SK-N-SH (cell line): ENCODE measurements at regions not wholly inside any gene's neighbourhood (a gene's known extent, or its start where the extent isn't known, plus 50 kb on each side); places are given as distances from the start of the nearest gene placed in this dataset.

ENCODE experiments used
- CTCF ChIA-PET: fragments of 300-600, 350-600 bp; formaldehyde crosslinking; extraction: SDS; loops from one replicate; lab custom pipeline; 2021; lab: Yijun Ruan, JAX
- POLR2A ChIA-PET: fragments of 350-600 bp; sonication (Branson Sonifier 250); formaldehyde crosslinking; extraction: SDS; loops from one replicate; lab custom pipeline; 2020; ENCODE audit warnings: antibody characterized with exemption, inconsistent platforms; lab: Yijun Ruan, JAX
- DNase-seq: peaks from one replicate; pipeline ENCODE4 v3.0.0; 2012
- H2AFZ ChIP-seq: fragments of 200-600 bp; sonication (generic); 2 replicates; pipeline ENCODE4 v1.8.1; 2016; ENCODE audit warnings: antibody characterized with exemption, mild to moderate bottlenecking, low read depth
- H3F3A ChIP-seq: fragments of 200-600 bp; sonication (generic); replicated peaks from 2 replicates; pipeline ENCODE3; 2016; ENCODE audit warnings: antibody characterized with exemption, mild to moderate bottlenecking; ENCODE audit not compliant: insufficient read depth
- H3K27ac ChIP-seq, 2 experiments: fragments of 200-500 bp in 1 of 2; fragments of 200-600 bp in 1 of 2; sonication (Bioruptor generic) in 1 of 2; sonication (generic), shearing (Covaris generic) in 1 of 2; 2 replicates each; pipeline versions ENCODE4 v1.5.1 to v1.6.1; 2014 to 2016; ENCODE audit warnings: low read depth in 2 of 2, inconsistent platforms in 1 of 2, low read length in 1 of 2, mild to moderate bottlenecking in 1 of 2, mixed read lengths in 1 of 2
- H3K27me3 ChIP-seq: fragments of 200-600 bp; sonication (generic), shearing (Covaris generic); 2 replicates; pipeline ENCODE4 v1.6.1; 2016; ENCODE audit warnings: mixed run types; ENCODE audit not compliant: insufficient read depth
- H3K36me3 ChIP-seq, 2 experiments: fragments of 200-500 bp in 1 of 2; fragments of 200-600 bp in 1 of 2; sonication (Bioruptor generic) in 1 of 2; sonication (generic) in 1 of 2; replicated peaks in 1 of 2; 2 replicates each; pipeline versions ENCODE3 to v1.5.1; 2014 to 2016; ENCODE audit warnings: low read length in 1 of 2, mild to moderate bottlenecking in 1 of 2; ENCODE audit not compliant: insufficient read depth in 2 of 2, control insufficient read depth in 1 of 2
- H3K4me1 ChIP-seq, 2 experiments: fragments of 200-500 bp in 1 of 2; fragments of 200-600 bp in 1 of 2; sonication (Bioruptor generic) in 1 of 2; sonication (generic), shearing (Covaris generic) in 1 of 2; 2 replicates each; pipeline versions ENCODE4 v1.5.1 to v1.6.1; 2014 to 2016; ENCODE audit warnings: low read depth in 1 of 2, low read length in 1 of 2, mixed run types in 1 of 2; ENCODE audit not compliant: insufficient read depth in 2 of 2, control insufficient read depth in 1 of 2
- H3K4me2 ChIP-seq: fragments of 200-600 bp; sonication (generic), shearing (Covaris generic); 2 replicates; pipeline ENCODE4 v1.6.1; 2017; ENCODE audit warnings: mixed run types
- H3K4me3 ChIP-seq, 2 experiments: fragments of 200-500 bp in 1 of 2; fragments of 200-600 bp in 1 of 2; sonication (Bioruptor generic) in 1 of 2; sonication (generic), shearing (Covaris generic) in 1 of 2; 2 replicates each; pipeline versions ENCODE4 v1.5.1 to v1.8.1; 2014 to 2016; ENCODE audit warnings: low read depth in 2 of 2, inconsistent platforms in 1 of 2, low read length in 1 of 2, mild to moderate bottlenecking in 1 of 2, mixed read lengths in 1 of 2, moderate library complexity in 1 of 2
- H3K79me2 ChIP-seq: fragments of 200-600 bp; sonication (generic); 2 replicates; pipeline ENCODE4 v1.8.1; 2017; ENCODE audit warnings: mild to moderate bottlenecking; ENCODE audit not compliant: insufficient read depth
- H3K9ac ChIP-seq: fragments of 200-600 bp; sonication (generic); 2 replicates; pipeline ENCODE4 v1.6.1; 2017; ENCODE audit warnings: mixed run types
- H3K9me2 ChIP-seq: fragments of 200-600 bp; sonication (generic); 2 replicates; pipeline ENCODE4 v1.6.1; 2017; ENCODE audit warnings: mixed run types
- H3K9me3 ChIP-seq: fragments of 200-600 bp; sonication (generic); 2 replicates; pipeline ENCODE4 v1.6.1; 2017; ENCODE audit warnings: mixed run types, mild to moderate bottlenecking, moderate library complexity
- H4K20me1 ChIP-seq: fragments of 200-600 bp; sonication (generic); 2 replicates; pipeline ENCODE4 v1.6.1; 2017; ENCODE audit warnings: mild to moderate bottlenecking, mixed run types; ENCODE audit not compliant: insufficient read depth
- CHD2 ChIP-seq: fragments of 150-350 bp; IDR thresholded peaks from 2 replicates; pipeline ENCODE4 v1.6.1; 2018; ENCODE audit warnings: low read length; ENCODE audit not compliant: partially characterized antibody
- EZH2phosphoT487 ChIP-seq: fragments of 200-600 bp; sonication (generic); IDR thresholded peaks from 2 replicates; pipeline ENCODE4 v1.6.1; 2017; ENCODE audit warnings: low read depth, mixed run types, mild to moderate bottlenecking, antibody characterized with exemption, moderate library complexity, borderline replicate concordance
- FOXJ3 ChIP-seq: sonication (generic); formaldehyde crosslinking; IDR thresholded peaks from 2 replicates; pipeline ENCODE4 v1.5.1; 2020; ENCODE audit warnings: mild to moderate bottlenecking, missing genetic modification reagents
- GABPA ChIP-seq: IDR thresholded peaks from 2 replicates; pipeline ENCODE4 v1.4.0; 2012; ENCODE audit warnings: low read depth, mild to moderate bottlenecking
- GATA2 ChIP-seq: sonication (generic); formaldehyde crosslinking; IDR thresholded peaks from 2 replicates; pipeline ENCODE4 v1.5.0; 2020; ENCODE audit warnings: mild to moderate bottlenecking, missing genetic modification reagents
- JUND ChIP-seq: IDR thresholded peaks from 2 replicates; pipeline ENCODE4 v1.4.0; 2012
- MEF2A ChIP-seq: IDR thresholded peaks from 2 replicates; pipeline ENCODE4 v1.4.0; 2012; ENCODE audit warnings: low read depth, borderline replicate concordance
- NFIC ChIP-seq: IDR thresholded peaks from 2 replicates; pipeline ENCODE4 v1.4.0; 2012; ENCODE audit warnings: borderline replicate concordance
- POLR2AphosphoS5 ChIP-seq: IDR thresholded peaks from 2 replicates; pipeline ENCODE4 v1.6.1; 2012; ENCODE audit warnings: low read depth, low read length
- RAD21 ChIP-seq: IDR thresholded peaks from 2 replicates; pipeline ENCODE4 v1.6.1; 2012; ENCODE audit warnings: mild to moderate bottlenecking, low read length
- RFX5 ChIP-seq: IDR thresholded peaks from 2 replicates; pipeline ENCODE4 v1.6.1; 2012; ENCODE audit warnings: mild to moderate bottlenecking, improper control_type of control experiment, low read length
- RXRA ChIP-seq: IDR thresholded peaks from 2 replicates; pipeline ENCODE4 v1.4.0; 2012; ENCODE audit warnings: low read depth, mild to moderate bottlenecking, borderline replicate concordance
- SIN3A ChIP-seq: IDR thresholded peaks from 2 replicates; pipeline ENCODE4 v1.6.1; 2012; ENCODE audit warnings: low read depth, mild to moderate bottlenecking, low read length, moderate library complexity, borderline replicate concordance
- SMC3 ChIP-seq: IDR thresholded peaks from 2 replicates; pipeline ENCODE4 v1.6.1; 2012; ENCODE audit warnings: low read depth, low read length, improper control_type of control experiment
- TEAD4 ChIP-seq: IDR thresholded peaks from 2 replicates; pipeline ENCODE4 v1.4.0; 2012; ENCODE audit warnings: mild to moderate bottlenecking, borderline replicate concordance; ENCODE audit not compliant: insufficient read depth
- WGBS: methylation state at CpG from one replicate; pipeline ENCODE4 v1.1.6; 2017; ENCODE audit warnings: low lambda C conversion rate; 5-methylcytosine and 5-hydroxymethylcytosine counted together
- TF ChIP-seq, protein P1 (sequence below): IDR thresholded peaks from 2 replicates; pipeline ENCODE4 v1.6.1; 2012; ENCODE audit warnings: mild to moderate bottlenecking, low read depth, low read length, moderate library complexity
- TF ChIP-seq, protein P2 (sequence below): IDR thresholded peaks from 2 replicates; pipeline ENCODE4 v1.4.0; 2012; ENCODE audit warnings: low read depth, borderline replicate concordance
- TF ChIP-seq, protein P3 (sequence below): fragments of 150-350 bp; IDR thresholded peaks from 2 replicates; pipeline ENCODE4 v1.6.1; 2017; ENCODE audit warnings: antibody characterized with exemption, low read length, low read depth, borderline replicate concordance
- TF ChIP-seq, protein P4 (sequence below): IDR thresholded peaks from 2 replicates; pipeline ENCODE4 v1.4.0; 2012; ENCODE audit warnings: low read depth, borderline replicate concordance
- TF ChIP-seq, protein P5 (sequence below): IDR thresholded peaks from 2 replicates; pipeline ENCODE4 v1.4.0; 2012; ENCODE audit warnings: low read depth

DNA sequence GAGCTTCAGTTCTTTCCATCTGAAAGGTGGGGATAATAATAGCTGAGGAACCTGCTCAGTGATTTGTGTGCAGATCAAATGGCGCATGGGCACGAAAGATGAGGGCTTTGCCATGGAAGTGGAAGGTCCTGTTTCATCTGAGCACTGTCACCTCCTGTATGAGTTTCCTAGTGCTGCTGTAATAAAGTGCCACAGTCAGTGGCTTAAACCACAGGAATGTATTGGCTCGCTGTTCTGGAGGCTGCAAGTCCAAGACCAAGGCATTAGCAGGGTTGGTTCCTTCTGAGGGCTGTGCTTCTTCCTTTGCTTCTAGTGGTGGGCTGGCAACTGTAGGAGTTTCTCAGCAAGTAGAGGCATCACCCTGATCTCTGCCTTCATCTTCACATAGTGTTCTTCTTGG lies 51.1 kb upstream of the RBM15 start:
- H3K9me3 ChIP-seq, result no peaks in the 10 kb centered on the region
- CTCF ChIA-PET, result interaction anchor here (2.8 kb wide), 1 partner anchor 25 kb away, joined by 26 read pairs; no protein-coding TSS in a partner anchor
- no peak overlapping the region for H2AFZ ChIP-seq
- no peaks in the 10 kb centered on the region for H3K79me2 ChIP-seq
- TF ChIP-seq GABPA (no peak), POLR2AphosphoS5 (no peak), TEAD4 (no peak), NFIC (no peak), EZH2phosphoT487 (no peak), FOXJ3 (CRISPR knock-in tag) (no peak), JUND (no peak), GATA2 (CRISPR knock-in tag) (no peak), RAD21 (no peak), RFX5 (no peak), MEF2A (no peak), SIN3A (no peak), SMC3 (no peak), RXRA (no peak), CHD2 (no peak)
- TF ChIP-seq, protein P1, sequence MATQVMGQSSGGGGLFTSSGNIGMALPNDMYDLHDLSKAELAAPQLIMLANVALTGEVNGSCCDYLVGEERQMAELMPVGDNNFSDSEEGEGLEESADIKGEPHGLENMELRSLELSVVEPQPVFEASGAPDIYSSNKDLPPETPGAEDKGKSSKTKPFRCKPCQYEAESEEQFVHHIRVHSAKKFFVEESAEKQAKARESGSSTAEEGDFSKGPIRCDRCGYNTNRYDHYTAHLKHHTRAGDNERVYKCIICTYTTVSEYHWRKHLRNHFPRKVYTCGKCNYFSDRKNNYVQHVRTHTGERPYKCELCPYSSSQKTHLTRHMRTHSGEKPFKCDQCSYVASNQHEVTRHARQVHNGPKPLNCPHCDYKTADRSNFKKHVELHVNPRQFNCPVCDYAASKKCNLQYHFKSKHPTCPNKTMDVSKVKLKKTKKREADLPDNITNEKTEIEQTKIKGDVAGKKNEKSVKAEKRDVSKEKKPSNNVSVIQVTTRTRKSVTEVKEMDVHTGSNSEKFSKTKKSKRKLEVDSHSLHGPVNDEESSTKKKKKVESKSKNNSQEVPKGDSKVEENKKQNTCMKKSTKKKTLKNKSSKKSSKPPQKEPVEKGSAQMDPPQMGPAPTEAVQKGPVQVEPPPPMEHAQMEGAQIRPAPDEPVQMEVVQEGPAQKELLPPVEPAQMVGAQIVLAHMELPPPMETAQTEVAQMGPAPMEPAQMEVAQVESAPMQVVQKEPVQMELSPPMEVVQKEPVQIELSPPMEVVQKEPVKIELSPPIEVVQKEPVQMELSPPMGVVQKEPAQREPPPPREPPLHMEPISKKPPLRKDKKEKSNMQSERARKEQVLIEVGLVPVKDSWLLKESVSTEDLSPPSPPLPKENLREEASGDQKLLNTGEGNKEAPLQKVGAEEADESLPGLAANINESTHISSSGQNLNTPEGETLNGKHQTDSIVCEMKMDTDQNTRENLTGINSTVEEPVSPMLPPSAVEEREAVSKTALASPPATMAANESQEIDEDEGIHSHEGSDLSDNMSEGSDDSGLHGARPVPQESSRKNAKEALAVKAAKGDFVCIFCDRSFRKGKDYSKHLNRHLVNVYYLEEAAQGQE, result no peak
- TF ChIP-seq, protein P2, sequence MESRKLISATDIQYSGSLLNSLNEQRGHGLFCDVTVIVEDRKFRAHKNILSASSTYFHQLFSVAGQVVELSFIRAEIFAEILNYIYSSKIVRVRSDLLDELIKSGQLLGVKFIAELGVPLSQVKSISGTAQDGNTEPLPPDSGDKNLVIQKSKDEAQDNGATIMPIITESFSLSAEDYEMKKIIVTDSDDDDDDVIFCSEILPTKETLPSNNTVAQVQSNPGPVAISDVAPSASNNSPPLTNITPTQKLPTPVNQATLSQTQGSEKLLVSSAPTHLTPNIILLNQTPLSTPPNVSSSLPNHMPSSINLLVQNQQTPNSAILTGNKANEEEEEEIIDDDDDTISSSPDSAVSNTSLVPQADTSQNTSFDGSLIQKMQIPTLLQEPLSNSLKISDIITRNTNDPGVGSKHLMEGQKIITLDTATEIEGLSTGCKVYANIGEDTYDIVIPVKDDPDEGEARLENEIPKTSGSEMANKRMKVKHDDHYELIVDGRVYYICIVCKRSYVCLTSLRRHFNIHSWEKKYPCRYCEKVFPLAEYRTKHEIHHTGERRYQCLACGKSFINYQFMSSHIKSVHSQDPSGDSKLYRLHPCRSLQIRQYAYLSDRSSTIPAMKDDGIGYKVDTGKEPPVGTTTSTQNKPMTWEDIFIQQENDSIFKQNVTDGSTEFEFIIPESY, result no peak
- TF ChIP-seq, protein P3, sequence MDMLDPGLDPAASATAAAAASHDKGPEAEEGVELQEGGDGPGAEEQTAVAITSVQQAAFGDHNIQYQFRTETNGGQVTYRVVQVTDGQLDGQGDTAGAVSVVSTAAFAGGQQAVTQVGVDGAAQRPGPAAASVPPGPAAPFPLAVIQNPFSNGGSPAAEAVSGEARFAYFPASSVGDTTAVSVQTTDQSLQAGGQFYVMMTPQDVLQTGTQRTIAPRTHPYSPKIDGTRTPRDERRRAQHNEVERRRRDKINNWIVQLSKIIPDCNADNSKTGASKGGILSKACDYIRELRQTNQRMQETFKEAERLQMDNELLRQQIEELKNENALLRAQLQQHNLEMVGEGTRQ, result no peak
- TF ChIP-seq, protein P4, sequence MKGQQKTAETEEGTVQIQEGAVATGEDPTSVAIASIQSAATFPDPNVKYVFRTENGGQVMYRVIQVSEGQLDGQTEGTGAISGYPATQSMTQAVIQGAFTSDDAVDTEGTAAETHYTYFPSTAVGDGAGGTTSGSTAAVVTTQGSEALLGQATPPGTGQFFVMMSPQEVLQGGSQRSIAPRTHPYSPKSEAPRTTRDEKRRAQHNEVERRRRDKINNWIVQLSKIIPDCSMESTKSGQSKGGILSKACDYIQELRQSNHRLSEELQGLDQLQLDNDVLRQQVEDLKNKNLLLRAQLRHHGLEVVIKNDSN, result no peak
- TF ChIP-seq, protein P5, sequence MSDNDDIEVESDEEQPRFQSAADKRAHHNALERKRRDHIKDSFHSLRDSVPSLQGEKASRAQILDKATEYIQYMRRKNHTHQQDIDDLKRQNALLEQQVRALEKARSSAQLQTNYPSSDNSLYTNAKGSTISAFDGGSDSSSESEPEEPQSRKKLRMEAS, result no peak
- H3K36me3 ChIP-seq, result no peaks in the 10 kb centered on the region
- no peak overlapping the region for H3K4me2 ChIP-seq
- H3K4me3 ChIP-seq, result no peak overlapping the region
- POLR2A ChIA-PET, result no interaction called here
- H3K27ac ChIP-seq, result no peak overlapping the region
- no peaks in the 10 kb centered on the region for H3F3A ChIP-seq
- no peak overlapping the region for H3K9ac ChIP-seq
- no peaks in the 10 kb centered on the region for H3K27me3 ChIP-seq
- 70% methylated on average over 2 of the region's 3 CpGs for WGBS
- no peaks in the 10 kb centered on the region; a peak in 2 of 4 replicates for H3K4me1 ChIP-seq
- DNase-seq, result no peak
- no peaks in the 10 kb centered on the region for H3K9me2 ChIP-seq
- H4K20me1 ChIP-seq, result no peaks in the 10 kb centered on the region
